NOMO-1 treated with dmso at 0.1 percent for 144 hours (cell line): ENCODE measurements at regions not wholly inside any gene's neighbourhood (a gene's known extent, or its start where the extent isn't known, plus 50 kb on each side); places are given as distances from the start of the nearest gene placed in this dataset.
A peak's percentile ranks its signal among the peaks of the same experiment; 100 is the strongest.

Experiments used
- DNase-seq: peaks from one replicate; lab custom pipeline; 2025; ENCODE audit not compliant: unreplicated experiment; lab: John Stamatoyannopoulos, UW

GRCh38 chr2:62305421-62306176 is 109.7 kb downstream of the B3GNT2 start:
- no peak for DNase-seq

- peak; percentile 89 for DNase-seq
Observed at GRCh38 chr2:62304429-62305417, 108.8 kb downstream of the B3GNT2 start.

- peak; percentile 50 for DNase-seq
Observed at GRCh38 chr2:62303788-62304187, 107.9 kb downstream of the B3GNT2 start.

- DNase-seq: no peak
Observed at GRCh38 chr2:62302631-62303435, 106.9 kb downstream of the B3GNT2 start.

GRCh38 chr2:62300925-62301324 is 105.0 kb downstream of the B3GNT2 start:
- no peak for DNase-seq

GRCh38 chr2:62297624-62298010 is 101.7 kb downstream of the B3GNT2 start:
- DNase-seq: no peak

- no peak for DNase-seq
Observed at GRCh38 chr2:62296832-62297623, 101.1 kb downstream of the B3GNT2 start.

- DNase-seq: no peak
Observed at GRCh38 chr2:62296034-62296831, 100.3 kb downstream of the B3GNT2 start.

- DNase-seq: no peak
Observed at GRCh38 chr2:62293490-62294271, 97.8 kb downstream of the B3GNT2 start.

GRCh38 chr2:62293151-62293489 is 97.2 kb downstream of the B3GNT2 start:
- no peak for DNase-seq

GRCh38 chr2:62292190-62292589 is 96.3 kb downstream of the B3GNT2 start:
- DNase-seq: no peak

GRCh38 chr2:62291517-62292137 is 95.7 kb downstream of the B3GNT2 start:
- DNase-seq: no peak

- DNase-seq: no peak
Observed at GRCh38 chr2:62291052-62291451, 95.1 kb downstream of the B3GNT2 start.

GRCh38 chr2:62287899-62288880 is 92.3 kb downstream of the B3GNT2 start:
- DNase-seq: peak; percentile 18

- no peak for DNase-seq
Observed at GRCh38 chr2:62287282-62287681, 91.4 kb downstream of the B3GNT2 start.

- no peak for DNase-seq
Observed at GRCh38 chr2:62286089-62286785, 90.3 kb downstream of the B3GNT2 start.

GRCh38 chr2:62284980-62285379 is 89.1 kb downstream of the B3GNT2 start:
- no peak for DNase-seq
